ENCODE measurements at regions not wholly inside any gene's neighbourhood (a gene's known extent, or its start where the extent isn't known, plus 50 kb on each side); places are given as distances from the start of the nearest gene placed in this dataset.
"Not testable (repeated sequence)": the region's sequence is repeated elsewhere in the genome, so short reads cannot be mapped to it uniquely, and the experiment has no call there.

- DNase-seq (no peak), ATAC-seq (no peak)
- intact Hi-C loops (cut with DNase I, micrococcal nuclease), result no loop called here
Measured at GRCh38 chr7:42645906-42646305, 266.0 kb downstream of the C7orf25 start.

GRCh38 chr7:42642699-42643098 lies 269.2 kb downstream of the C7orf25 start:
- DNase-seq (no peak), ATAC-seq (no peak)
- intact Hi-C loops (cut with DNase I, micrococcal nuclease), result no loop called here

DNA sequence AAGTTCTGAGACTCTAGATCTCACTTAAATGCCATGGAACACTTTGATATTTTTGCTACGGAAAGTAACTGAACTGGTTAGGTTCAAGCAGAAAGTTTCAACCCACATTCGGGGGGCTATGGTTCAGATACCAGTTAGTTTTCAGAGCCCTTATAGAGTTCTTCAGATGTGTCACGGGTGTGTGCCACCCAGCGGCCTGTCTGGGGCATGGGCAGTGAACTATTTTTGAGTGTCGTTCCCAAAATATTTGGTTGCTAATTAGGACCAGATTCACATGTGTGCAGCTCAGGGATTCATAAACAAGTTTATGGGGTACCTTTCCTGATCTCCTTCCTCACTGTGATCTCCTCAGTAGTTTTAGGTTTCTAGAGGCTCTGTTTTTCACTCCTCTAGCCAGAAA lies 271.9 kb downstream of the C7orf25 start:
- intact Hi-C loops (cut with DNase I, micrococcal nuclease), result no loop called here
- no peak for DNase-seq
- no peak for ATAC-seq

- intact Hi-C loops (cut with DNase I, micrococcal nuclease); DNase-seq; ATAC-seq: not testable (repeated sequence)
Measured at GRCh38 chr7:42636380-42636779, 275.5 kb downstream of the C7orf25 start.

GRCh38 chr7:42628054-42628453 lies 283.8 kb downstream of the C7orf25 start:
- ATAC-seq, result no peak
- intact Hi-C loops (cut with DNase I, micrococcal nuclease), result no loop called here

GRCh38 chr7:42627626-42628025 lies 284.2 kb downstream of the C7orf25 start:
- DNase-seq, result no peak
- intact Hi-C loops (cut with DNase I, micrococcal nuclease), result no loop called here
- no peak for ATAC-seq

More at GRCh38 chr7:42628054-42628453, 283.8 kb downstream of the C7orf25 start:
- no peak for DNase-seq

DNA sequence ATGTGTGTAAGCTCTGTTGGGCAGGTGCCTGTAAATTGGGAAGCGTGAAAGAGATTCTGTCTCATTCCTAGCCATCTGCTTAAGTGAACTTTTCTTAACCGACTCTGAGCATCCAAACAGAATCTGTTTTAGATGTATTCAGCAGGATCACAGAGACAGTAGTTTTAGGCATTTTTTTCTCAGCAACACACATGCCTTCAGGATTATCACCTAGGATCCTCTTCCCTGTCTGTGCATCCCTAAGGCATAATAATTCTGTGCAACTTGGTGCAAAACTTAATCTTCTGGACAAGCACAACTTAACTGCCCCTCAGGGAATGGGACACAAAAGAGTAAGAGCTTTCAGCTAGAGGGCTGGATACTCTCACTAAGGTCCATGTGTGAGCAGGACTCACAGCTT lies 284.8 kb downstream of the C7orf25 start:
- ATAC-seq (no peak), DNase-seq (no peak)
- intact Hi-C loops (cut with DNase I, micrococcal nuclease), result no loop called here

- no peak for ATAC-seq
- intact Hi-C loops (cut with DNase I, micrococcal nuclease), result no loop called here
- DNase-seq, result no peak
Measured at GRCh38 chr7:42625421-42625820, 286.4 kb downstream of the C7orf25 start.

DNA sequence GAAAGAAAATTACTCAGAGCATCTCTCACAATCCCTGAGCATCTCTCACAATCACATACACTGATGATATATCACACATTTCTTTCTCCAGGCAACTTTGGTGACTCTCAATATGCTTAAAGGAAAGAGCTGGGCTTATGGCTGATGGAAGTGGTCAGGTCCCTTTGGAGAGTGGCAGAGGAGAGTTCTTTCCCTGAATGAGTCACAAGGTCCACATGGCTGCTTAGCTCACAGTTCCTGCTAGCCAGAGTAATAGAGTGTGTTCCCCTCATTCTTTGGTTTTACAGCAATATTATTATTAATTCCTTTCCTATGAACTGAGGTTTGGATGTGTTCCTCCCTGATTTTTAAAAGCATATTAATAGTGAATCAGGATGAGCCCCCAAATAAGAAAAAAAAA lies 287.4 kb downstream of the C7orf25 start:
- ATAC-seq, result no peak
- intact Hi-C loops (cut with DNase I, micrococcal nuclease), result no loop called here
- DNase-seq, result no peak

- ATAC-seq (no peak), DNase-seq (no peak)
- intact Hi-C loops (cut with DNase I, micrococcal nuclease), result no loop called here
Measured at GRCh38 chr7:42621543-42622219, 290.2 kb downstream of the C7orf25 start.

- intact Hi-C loops (cut with DNase I, micrococcal nuclease), result no loop called here
- no peak for ATAC-seq
- no peak for DNase-seq
Measured at GRCh38 chr7:42618651-42619360, 293.1 kb downstream of the C7orf25 start.

DNA sequence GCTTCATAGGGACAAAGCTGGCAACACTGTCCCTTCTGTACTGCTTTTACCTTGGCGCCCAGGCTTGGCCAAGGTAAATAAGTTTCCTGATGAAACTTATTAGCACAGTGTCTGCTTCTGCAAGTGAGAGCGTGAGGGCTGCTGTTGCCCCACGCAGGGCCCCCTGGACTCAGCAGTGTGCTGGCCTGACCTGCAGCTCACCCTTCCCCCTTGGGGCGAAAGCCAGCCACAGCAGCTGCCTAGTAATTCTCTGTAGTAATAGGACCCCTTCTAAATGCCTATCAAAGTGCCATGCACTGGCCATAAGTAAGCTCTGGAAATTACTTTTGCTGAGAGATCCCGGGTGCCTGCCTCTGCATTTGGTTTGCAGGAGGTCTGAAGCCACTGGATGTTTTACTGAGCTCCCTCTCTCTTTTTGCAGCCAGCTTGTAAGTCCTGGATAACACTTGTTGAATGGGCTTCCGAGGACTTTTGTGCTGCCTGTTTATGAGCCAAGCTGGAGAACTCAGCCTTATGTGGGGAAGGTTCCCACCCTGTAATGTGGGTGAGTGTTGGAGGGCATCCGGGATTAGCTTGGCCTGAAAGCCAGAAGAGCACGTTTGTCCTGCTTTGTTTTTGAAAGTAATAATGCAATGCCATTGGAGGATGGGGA lies 293.9 kb downstream of the C7orf25 start:
- ATAC-seq, result no peak
- intact Hi-C loops (cut with DNase I, micrococcal nuclease), result no loop called here
- DNase-seq, result no peak

DNA sequence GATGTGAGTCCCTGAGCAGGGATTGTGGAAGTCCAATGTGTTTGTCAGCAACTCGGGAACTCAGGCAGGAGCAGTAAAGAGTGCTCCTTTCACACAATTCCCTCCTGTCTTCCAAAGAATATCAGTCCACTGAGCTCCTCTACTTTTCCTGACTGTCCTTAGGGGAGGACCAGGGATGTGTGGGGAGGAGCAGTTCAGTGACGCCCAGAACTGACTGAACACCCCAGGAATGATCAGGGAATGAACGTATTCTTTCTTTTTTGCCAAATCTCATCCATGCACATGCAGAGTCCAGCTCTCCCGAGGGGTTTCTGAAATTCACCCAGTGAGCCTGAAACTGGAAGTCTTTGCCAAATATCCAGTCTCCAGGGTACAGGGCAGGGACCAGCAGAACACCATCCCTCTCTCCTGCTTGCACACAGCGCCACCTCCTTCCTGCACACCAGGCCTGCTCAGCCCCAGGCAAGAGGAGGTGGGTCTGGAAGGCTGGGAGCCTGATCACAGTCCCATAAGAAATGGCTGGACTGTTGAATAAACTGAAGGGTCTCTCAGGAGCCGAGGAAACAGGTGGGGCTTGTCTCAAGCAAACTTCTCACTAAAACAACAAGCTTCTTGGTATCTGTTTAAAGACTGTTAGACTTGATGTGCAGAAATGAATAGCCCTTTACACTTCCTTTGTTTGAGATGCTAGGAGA lies 294.7 kb downstream of the C7orf25 start:
- ATAC-seq (no peak), DNase-seq (no peak)
- intact Hi-C loops (cut with DNase I, micrococcal nuclease), result no loop called here

DNA sequence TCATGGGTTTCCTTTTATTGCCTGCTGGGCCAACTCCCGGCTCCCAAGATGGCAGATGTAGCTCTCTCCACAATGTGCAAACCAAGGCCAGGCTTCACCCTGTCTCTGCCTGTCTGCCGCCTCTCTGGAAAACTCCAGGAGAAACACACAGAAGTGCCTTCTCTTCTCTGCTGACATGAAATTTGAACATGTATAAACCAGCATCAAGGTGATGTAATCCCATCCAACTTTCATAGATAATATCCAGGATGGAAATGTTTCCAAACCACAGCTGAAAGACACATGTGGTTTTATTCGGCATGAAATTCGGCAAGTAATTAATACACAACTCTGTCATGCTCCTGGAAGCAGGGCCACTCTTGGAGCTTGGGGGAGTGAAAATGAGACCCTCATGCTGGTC lies 297.2 kb downstream of the C7orf25 start:
- no peak for DNase-seq
- intact Hi-C loops (cut with DNase I, micrococcal nuclease), result no loop called here
- ATAC-seq, result no peak

DNA sequence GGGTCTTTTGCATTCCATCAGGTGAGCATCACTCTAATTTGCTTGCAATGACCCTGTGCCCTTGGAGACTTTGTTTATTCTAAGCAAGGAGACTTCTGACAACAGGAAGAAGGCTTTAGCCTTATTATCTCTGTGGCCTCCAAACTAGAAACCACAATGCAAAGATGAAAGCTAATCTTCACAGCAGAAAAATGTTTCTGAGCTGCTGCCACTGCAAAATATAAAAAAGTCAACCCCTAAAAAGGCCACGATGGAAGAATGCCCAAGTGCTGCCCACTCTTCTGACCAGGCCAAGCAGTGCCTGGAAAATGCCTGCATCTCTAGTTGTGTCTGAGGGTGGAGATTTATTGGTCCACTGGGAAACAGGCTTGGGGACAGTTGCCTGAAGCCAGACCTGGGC lies 299.9 kb downstream of the C7orf25 start:
- intact Hi-C loops (cut with DNase I, micrococcal nuclease), result no loop called here
- no peak for DNase-seq

DNA sequence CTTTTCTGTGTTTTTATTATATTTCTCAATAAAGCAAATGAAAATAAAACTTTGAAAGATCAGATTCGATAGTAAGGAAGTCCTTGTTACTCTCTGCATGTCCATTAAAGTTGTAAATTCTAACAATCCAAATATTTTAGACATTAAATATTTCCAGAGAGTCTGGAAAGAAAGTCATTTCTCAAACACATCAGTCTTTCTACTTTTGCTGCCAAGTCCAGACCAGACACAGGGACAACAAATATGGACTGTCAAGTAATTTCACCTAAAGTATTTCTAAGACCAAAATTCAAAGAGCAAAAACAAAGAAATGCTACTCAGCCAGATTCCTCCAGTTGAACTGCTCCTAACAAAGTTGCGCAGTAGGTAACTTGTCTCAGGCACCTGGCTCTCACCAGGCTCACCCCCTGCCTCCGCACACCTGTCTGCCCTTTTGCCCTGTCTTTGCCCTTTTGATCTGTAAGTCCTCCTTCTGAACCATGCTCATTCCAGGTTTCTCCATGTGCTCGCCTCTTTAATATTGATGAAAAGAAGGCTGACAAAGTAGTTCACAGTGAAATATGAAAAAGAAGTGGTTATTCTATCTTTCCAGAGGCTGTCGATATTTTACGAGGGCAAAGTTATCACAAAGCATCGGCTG lies 300.5 kb downstream of the C7orf25 start:
- no peak for ATAC-seq
- DNase-seq, result no peak
- intact Hi-C loops (cut with DNase I, micrococcal nuclease), result no loop called here

More for the DNA sequence above, 299.9 kb downstream of the C7orf25 start:
- ATAC-seq, result no peak

- no peak for ATAC-seq
- intact Hi-C loops (cut with DNase I, micrococcal nuclease), result no loop called here
- no peak for DNase-seq
Measured at GRCh38 chr7:42606193-42606905, 305.5 kb downstream of the C7orf25 start.

DNA sequence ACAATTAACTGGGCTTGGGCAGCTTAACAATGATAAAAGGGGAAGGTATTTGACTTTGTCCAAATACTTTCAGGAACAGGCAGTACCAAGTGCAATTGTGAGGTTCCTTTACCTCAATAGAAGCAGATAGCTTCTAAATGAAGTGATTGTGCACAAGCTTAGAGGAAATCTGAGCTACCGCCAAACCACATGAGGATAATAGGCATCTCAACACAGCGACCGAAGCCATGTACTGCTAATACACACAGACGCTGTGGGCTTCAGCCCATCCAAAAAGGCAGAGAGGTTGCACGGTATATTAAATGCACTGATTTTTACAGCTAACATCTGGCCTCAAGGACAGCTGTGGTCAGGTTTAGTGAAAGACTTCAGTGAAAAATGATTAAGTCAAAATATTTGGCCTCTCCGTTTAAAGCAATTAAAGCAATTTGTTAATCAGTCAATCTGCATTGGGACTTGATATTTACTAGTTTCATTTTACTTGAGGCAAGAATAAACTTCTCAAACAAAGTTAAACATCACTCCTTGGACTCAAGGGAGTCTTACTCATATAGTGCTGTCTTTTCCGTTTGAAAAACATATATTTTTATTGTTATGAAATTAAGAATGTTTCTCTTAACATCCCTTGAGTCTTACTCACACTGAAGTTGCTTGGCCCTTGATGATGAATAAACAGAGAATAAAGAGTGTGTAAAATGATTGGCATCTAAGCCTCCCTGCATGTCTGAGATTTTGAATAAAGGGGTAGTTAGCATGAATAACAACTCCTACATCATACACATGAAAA lies 306.3 kb downstream of the C7orf25 start:
- DNase-seq, result no peak
- ATAC-seq, result no peak
- intact Hi-C loops (cut with DNase I, micrococcal nuclease), result no loop called here
